BJ (cell line): ENCODE measurements at regions not wholly inside any gene's neighbourhood (a gene's known extent, or its start where the extent isn't known, plus 50 kb on each side); places are given as distances from the start of the nearest gene placed in this dataset.

Experiments used
- CTCF ChIA-PET: fragments of 350-600 bp; formaldehyde crosslinking; extraction: SDS; loops from one replicate; lab custom pipeline; 2021; ENCODE audit warnings: antibody characterized with exemption, inconsistent platforms; lab: Yijun Ruan, JAX
- POLR2A ChIA-PET: fragments of 300-600 bp; sonication (Branson Sonifier 250); formaldehyde crosslinking; extraction: SDS; loops from one replicate; lab custom pipeline; 2021; ENCODE audit warnings: antibody characterized with exemption; lab: Charles Lee
- DNase-seq: peaks from one replicate; pipeline ENCODE4 v3.0.0-alpha.2; 2011; ENCODE audit warnings: low read depth
- H3K27me3 ChIP-seq: 2 replicates; pipeline ENCODE4 v1.6.0; 2011; ENCODE audit warnings: low read length; ENCODE audit not compliant: control insufficient read depth, insufficient read depth
- H3K36me3 ChIP-seq: 2 replicates; pipeline ENCODE4 v1.5.1; 2011; ENCODE audit warnings: low read length; ENCODE audit not compliant: control insufficient read depth, insufficient read depth
- H3K4me3 ChIP-seq: 2 replicates; pipeline ENCODE4 v1.5.1; 2011; ENCODE audit warnings: low read depth, mild to moderate bottlenecking, control low read depth, low read length
- TF ChIP-seq, protein P1 (sequence below): IDR thresholded peaks from 2 replicates; pipeline ENCODE4 v1.5.1; 2011; ENCODE audit warnings: low read depth, mild to moderate bottlenecking, control low read depth, inconsistent platforms, low read length, moderate library complexity; ENCODE audit not compliant: insufficient read depth

DNA sequence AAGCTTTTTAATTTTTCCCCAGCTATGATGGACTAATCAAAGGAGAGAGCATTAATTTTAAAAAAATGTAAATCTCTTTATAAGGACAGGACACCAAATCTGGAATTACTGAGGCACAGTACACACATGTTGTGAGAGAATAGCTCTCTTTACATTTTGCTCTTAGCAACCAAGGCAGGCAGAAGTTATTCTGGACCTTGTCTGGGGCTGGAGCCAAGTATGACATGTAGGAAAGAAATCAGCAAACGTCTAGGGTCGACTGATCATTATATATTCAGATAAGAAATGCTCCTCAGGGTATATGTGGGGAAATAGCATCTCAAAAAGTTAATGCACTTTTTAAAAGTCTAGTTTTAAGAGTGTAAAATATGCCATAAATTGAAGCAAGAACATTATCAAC, 1330.0 kb upstream of the CELF4 start:
- H3K4me3 ChIP-seq: no peak overlapping the region
- no peaks in the 10 kb centered on the region for H3K27me3 ChIP-seq
- CTCF ChIA-PET: no interaction called here
- POLR2A ChIA-PET: no interaction called here
- no peaks in the 10 kb centered on the region for H3K36me3 ChIP-seq
- TF ChIP-seq, protein P1, sequence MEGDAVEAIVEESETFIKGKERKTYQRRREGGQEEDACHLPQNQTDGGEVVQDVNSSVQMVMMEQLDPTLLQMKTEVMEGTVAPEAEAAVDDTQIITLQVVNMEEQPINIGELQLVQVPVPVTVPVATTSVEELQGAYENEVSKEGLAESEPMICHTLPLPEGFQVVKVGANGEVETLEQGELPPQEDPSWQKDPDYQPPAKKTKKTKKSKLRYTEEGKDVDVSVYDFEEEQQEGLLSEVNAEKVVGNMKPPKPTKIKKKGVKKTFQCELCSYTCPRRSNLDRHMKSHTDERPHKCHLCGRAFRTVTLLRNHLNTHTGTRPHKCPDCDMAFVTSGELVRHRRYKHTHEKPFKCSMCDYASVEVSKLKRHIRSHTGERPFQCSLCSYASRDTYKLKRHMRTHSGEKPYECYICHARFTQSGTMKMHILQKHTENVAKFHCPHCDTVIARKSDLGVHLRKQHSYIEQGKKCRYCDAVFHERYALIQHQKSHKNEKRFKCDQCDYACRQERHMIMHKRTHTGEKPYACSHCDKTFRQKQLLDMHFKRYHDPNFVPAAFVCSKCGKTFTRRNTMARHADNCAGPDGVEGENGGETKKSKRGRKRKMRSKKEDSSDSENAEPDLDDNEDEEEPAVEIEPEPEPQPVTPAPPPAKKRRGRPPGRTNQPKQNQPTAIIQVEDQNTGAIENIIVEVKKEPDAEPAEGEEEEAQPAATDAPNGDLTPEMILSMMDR: no peak
- no peak for DNase-seq

DNA sequence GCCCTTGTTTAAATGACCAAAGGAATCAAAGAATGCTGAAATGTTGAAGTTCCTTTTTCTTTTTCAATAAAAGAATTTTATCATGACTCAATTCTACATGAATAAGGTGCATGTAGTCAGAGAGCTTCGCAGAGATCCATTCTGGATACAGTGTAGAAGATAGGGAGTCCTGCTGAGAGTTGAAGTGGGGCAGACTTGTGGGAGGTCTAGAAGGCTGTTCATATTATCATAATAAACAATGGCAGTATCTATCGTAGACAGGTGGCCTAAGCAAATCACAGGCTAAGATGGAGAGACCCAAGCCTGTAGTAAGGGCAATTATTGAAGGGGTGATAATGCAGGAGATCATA, 1322.0 kb upstream of the CELF4 start:
- no peaks in the 10 kb centered on the region for H3K27me3 ChIP-seq
- CTCF ChIA-PET: no interaction called here
- DNase-seq: no peak
- POLR2A ChIA-PET: no interaction called here
- no peaks in the 10 kb centered on the region for H3K36me3 ChIP-seq
- TF ChIP-seq, protein P1: no peak
- H3K4me3 ChIP-seq: no peak overlapping the region

DNA sequence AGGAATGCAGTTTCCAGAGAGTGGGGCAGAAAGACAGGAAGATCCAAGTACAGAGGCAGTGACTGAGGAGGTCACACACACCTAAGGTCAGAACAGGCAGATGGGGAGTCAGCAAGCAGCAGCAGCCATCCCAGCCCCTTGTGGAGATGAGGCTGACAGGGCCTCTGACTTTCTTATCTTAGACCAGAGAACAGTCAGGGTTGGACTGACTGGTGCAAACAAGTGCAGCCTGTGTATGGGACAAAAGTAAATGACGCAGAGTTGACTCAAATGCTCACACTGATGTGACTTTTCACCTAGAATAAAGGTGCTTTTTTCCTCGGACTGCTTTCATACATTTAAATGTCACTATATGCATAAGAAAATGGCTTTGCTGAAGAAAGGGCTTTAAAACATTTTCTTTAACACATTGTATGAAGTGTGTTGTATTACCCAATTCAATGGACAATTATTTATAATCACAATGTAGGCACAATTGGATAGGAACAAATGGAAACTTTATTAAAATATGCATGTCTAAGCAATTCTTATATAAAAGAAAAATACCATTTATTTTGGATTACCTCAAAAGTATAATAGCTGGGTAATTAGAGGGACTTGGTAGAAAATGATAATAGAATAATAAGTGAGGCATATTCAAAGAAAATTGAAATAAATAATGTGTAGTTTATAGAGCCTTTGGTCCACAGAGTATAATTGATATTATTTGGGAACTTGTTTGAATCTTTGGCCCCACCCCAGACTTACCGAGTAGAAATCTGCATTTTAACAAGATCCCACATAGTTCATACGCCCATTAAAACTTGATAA, 1321.5 kb upstream of the CELF4 start:
- Histone ChIP-seq H3K4me3 (no peak overlapping the region), H3K27me3 (no peaks in the 10 kb centered on the region), H3K36me3 (no peaks in the 10 kb centered on the region)
- CTCF ChIA-PET: no interaction called here
- DNase-seq: no peak
- POLR2A ChIA-PET: no interaction called here
- TF ChIP-seq, protein P1: no peak

DNA sequence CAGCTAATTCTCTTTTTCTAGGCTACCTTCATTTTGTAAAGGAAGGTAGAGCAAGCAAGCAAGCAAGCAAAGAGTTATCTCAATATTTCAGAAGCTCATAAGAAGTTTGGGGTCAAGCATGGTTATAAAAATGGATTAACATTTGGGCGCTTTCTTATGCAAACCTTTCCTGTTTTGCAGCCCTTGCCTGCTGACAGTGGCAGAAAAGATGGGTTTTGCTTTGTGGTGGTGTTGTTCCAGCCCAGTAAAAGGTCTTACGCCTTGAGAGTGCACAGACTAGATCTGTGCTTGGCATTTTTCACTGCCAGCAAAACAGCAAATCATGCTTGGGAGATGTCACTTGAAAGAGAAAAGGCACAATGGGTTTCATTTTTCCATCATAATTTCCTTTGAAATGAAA, 1320.6 kb upstream of the CELF4 start:
- no peak overlapping the region for H3K4me3 ChIP-seq
- ChIA-PET POLR2A (no interaction called here), CTCF (no interaction called here)
- H3K36me3 ChIP-seq: no peaks in the 10 kb centered on the region
- no peak for DNase-seq
- H3K27me3 ChIP-seq: no peaks in the 10 kb centered on the region
- TF ChIP-seq, protein P1: no peak

DNA sequence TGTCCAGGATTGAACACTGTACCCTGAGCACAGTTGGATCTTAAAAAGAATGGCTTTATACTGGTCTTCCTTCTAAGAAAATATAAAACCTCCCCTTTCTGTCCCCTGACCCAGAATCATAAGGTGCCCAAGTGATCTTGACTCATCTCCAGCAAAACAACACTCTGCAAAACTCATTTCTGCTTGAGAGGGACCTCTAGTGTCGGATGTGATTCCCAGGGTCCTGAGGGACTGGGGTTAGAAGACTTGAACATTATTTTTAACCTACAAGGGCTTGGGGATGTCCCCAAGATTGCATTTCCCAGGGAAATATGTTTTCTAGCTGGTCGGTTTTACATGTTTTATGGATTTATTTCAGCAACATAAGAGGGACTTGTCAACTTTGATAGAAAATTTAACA, 1318.5 kb upstream of the CELF4 start:
- TF ChIP-seq, protein P1: no peak
- H3K27me3 ChIP-seq: no peaks in the 10 kb centered on the region
- no peak for DNase-seq
- no peak overlapping the region for H3K4me3 ChIP-seq
- POLR2A ChIA-PET: no interaction called here
- H3K36me3 ChIP-seq: no peaks in the 10 kb centered on the region
- CTCF ChIA-PET: no interaction called here
